Testis (tissue), 2 donors: ENCODE measurements at regions not wholly inside any gene's neighbourhood (a gene's known extent, or its start where the extent isn't known, plus 50 kb on each side); places are given as distances from the start of the nearest gene placed in this dataset.

ENCODE experiments used
- POLR2A ChIP-seq: fragments of 450-650 bp; IDR thresholded peaks from one replicate; pipeline ENCODE4 v1.6.1; 2017; ENCODE audit warnings: antibody characterized with exemption, mild to moderate bottlenecking, moderate library complexity
- TF ChIP-seq, protein P1 (sequence below), 3 experiments: fragments of 450-650 bp in 2 of 3; fragments of 200-600 bp in 1 of 3; sonication (generic) in 1 of 3; IDR thresholded peaks; one replicate each; pipeline ENCODE4 v1.5.1; 2016 to 2019; ENCODE audit warnings: antibody characterized with exemption in 3 of 3, mild to moderate bottlenecking in 2 of 3, moderate library complexity in 1 of 3

DNA sequence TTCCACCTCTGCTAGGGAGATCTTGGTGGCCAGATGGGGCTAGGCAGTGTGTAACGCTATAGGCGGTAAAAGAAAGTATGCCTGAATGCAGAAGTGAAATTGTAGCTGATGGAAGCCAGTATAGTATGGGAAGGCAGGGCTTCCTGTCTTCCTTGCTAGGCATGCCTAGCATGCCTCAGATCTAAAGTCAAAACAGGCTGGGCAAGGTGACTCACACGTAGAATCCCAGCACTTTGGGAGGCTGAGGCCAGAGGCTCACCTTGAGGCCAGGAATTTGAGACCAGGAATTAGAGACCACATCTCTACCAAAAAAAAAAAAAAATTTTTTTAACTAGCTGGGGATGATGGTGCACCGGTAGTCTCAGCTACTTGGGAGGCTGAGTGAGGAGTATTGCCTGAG is 281.7 kb upstream of the MTNR1B start:
- TF ChIP-seq, protein P1, sequence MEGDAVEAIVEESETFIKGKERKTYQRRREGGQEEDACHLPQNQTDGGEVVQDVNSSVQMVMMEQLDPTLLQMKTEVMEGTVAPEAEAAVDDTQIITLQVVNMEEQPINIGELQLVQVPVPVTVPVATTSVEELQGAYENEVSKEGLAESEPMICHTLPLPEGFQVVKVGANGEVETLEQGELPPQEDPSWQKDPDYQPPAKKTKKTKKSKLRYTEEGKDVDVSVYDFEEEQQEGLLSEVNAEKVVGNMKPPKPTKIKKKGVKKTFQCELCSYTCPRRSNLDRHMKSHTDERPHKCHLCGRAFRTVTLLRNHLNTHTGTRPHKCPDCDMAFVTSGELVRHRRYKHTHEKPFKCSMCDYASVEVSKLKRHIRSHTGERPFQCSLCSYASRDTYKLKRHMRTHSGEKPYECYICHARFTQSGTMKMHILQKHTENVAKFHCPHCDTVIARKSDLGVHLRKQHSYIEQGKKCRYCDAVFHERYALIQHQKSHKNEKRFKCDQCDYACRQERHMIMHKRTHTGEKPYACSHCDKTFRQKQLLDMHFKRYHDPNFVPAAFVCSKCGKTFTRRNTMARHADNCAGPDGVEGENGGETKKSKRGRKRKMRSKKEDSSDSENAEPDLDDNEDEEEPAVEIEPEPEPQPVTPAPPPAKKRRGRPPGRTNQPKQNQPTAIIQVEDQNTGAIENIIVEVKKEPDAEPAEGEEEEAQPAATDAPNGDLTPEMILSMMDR (IDR thresholded peaks at IDR 0.05): no peak
- no peak for TF ChIP-seq POLR2A
